Effector memory CD8-positive, alpha-beta T cell (primary cell): ENCODE measurements at regions not wholly inside any gene's neighbourhood (a gene's known extent, or its start where the extent isn't known, plus 50 kb on each side); places are given as distances from the start of the nearest gene placed in this dataset.

Experiments
- ATAC-seq: fragments of 150-1000 bp; cut with Tn5 transposase; replicated peaks from 2 replicates; pipeline ENCODE4 v1.10.0; 2021; ENCODE audit warnings: mild to moderate bottlenecking, moderate library complexity
- DNase-seq, 3 experiments: peaks; one replicate each; pipeline ENCODE4 v3.0.0; 2021
- H3K27ac Mint-ChIP-seq, 2 donors: one replicate each; pipeline ENCODE4 v1.8.0; 2022; ENCODE audit warnings: mild to moderate bottlenecking in 2 of 2, mixed read lengths in 2 of 2, moderate library complexity in 2 of 2
- H3K27me3 Mint-ChIP-seq, 2 donors: one replicate each; pipeline ENCODE4 v1.8.0; 2022; ENCODE audit warnings: mixed read lengths in 2 of 2
- H3K36me3 Mint-ChIP-seq: one replicate; pipeline ENCODE4 v1.8.0; 2022; ENCODE audit warnings: mild to moderate bottlenecking, moderate library complexity, mixed read lengths; ENCODE audit not compliant: insufficient read depth
- H3K4me1 Mint-ChIP-seq, 2 donors: one replicate each; pipeline ENCODE4 v1.8.0; 2022; ENCODE audit warnings: low read depth in 2 of 2, mixed read lengths in 2 of 2
- H3K4me3 Mint-ChIP-seq, 2 donors: one replicate each; pipeline ENCODE4 v1.8.0; 2022; ENCODE audit warnings: mild to moderate bottlenecking in 2 of 2, mixed read lengths in 2 of 2, moderate library complexity in 2 of 2
- H3K9me3 Mint-ChIP-seq, 2 donors: one replicate each; pipeline ENCODE4 v1.8.0; 2022; ENCODE audit warnings: mixed read lengths in 2 of 2

GRCh38 chr15:70281811-70282307 lies 184.1 kb upstream of the TLE3 start:
- DNase-seq: no peak

GRCh38 chr15:70281261-70281810 lies 183.6 kb upstream of the TLE3 start:
- Mint-ChIP-seq H3K4me1 (peaks cover 3 to 4% of the 10 kb centered on the region in 2 donors), H3K9me3 (no peaks in the 10 kb centered on the region), H3K36me3 (peaks cover 7% of the 10 kb centered on the region), H3K4me3 (no peak overlapping the region), H3K27me3 (peaks cover 0 to 20% of the 10 kb centered on the region in 2 donors), H3K27ac (no peak overlapping the region)
- no peak for DNase-seq
- no peak for ATAC-seq

More at GRCh38 chr15:70281811-70282307, 184.1 kb upstream of the TLE3 start:
- Mint-ChIP-seq H3K27ac (no peak overlapping the region), H3K4me1 (peaks cover 3 to 4% of the 10 kb centered on the region in 2 donors), H3K27me3 (peaks cover 0 to 14% of the 10 kb centered on the region in 2 donors), H3K9me3 (no peaks in the 10 kb centered on the region), H3K4me3 (no peak overlapping the region), H3K36me3 (peaks cover 7% of the 10 kb centered on the region)
- no peak for ATAC-seq

GRCh38 chr15:70280781-70281180 lies 183.1 kb upstream of the TLE3 start:
- H3K9me3 Mint-ChIP-seq: no peaks in the 10 kb centered on the region
- peaks cover 3 to 4% of the 10 kb centered on the region in 2 donors for H3K4me1 Mint-ChIP-seq
- H3K4me3 Mint-ChIP-seq: no peak overlapping the region
- no peak overlapping the region for H3K27ac Mint-ChIP-seq
- H3K27me3 Mint-ChIP-seq: peaks cover 0 to 21% of the 10 kb centered on the region in 2 donors
- H3K36me3 Mint-ChIP-seq: peaks cover 7% of the 10 kb centered on the region
- ATAC-seq (no peak), DNase-seq (no peak)

- Mint-ChIP-seq H3K9me3 (no peaks in the 10 kb centered on the region), H3K27me3 (peaks cover 0 to 29% of the 10 kb centered on the region in 2 donors), H3K4me1 (peaks cover 0 to 2% of the 10 kb centered on the region in 2 donors), H3K4me3 (no peak overlapping the region), H3K27ac (no peak overlapping the region), H3K36me3 (peaks cover 3% of the 10 kb centered on the region)
- no peak for ATAC-seq
- no peak for DNase-seq
These were observed 181.4 kb upstream of the TLE3 start for GRCh38 chr15:70279096-70279495.

- H3K9me3 Mint-ChIP-seq: no peaks in the 10 kb centered on the region
- no peak overlapping the region for H3K27ac Mint-ChIP-seq
- H3K4me1 Mint-ChIP-seq: peaks cover 0 to 2% of the 10 kb centered on the region in 2 donors
- H3K36me3 Mint-ChIP-seq: peaks cover 2% of the 10 kb centered on the region
- DNase-seq (no peak), ATAC-seq (no peak)
- H3K27me3 Mint-ChIP-seq: peaks cover 0 to 29% of the 10 kb centered on the region in 2 donors
- no peak overlapping the region for H3K4me3 Mint-ChIP-seq
These were observed 180.9 kb upstream of the TLE3 start for GRCh38 chr15:70278644-70279043.

- Mint-ChIP-seq H3K9me3 (no peaks in the 10 kb centered on the region), H3K4me1 (peaks cover 0 to 2% of the 10 kb centered on the region in 2 donors), H3K27me3 (peaks cover 0 to 37% of the 10 kb centered on the region in 2 donors), H3K36me3 (no peaks in the 10 kb centered on the region), H3K27ac (no peak overlapping the region), H3K4me3 (no peak overlapping the region)
- no peak for ATAC-seq
- no peak for DNase-seq
These were observed 179.8 kb upstream of the TLE3 start for GRCh38 chr15:70277556-70277955.

- Mint-ChIP-seq H3K4me1 (peaks cover 0 to 2% of the 10 kb centered on the region in 2 donors), H3K27me3 (peaks cover 0 to 48% of the 10 kb centered on the region in 2 donors), H3K9me3 (no peaks in the 10 kb centered on the region), H3K36me3 (no peaks in the 10 kb centered on the region), H3K27ac (peak overlapping the region in 1 of 2 donors; percentile 35), H3K4me3 (no peak overlapping the region)
- ATAC-seq (no peak), DNase-seq (no peak)
These were observed 178.7 kb upstream of the TLE3 start for GRCh38 chr15:70276401-70276800.

GRCh38 chr15:70275461-70276138 lies 177.9 kb upstream of the TLE3 start:
- H3K27me3 Mint-ChIP-seq: peaks cover 0 to 52% of the 10 kb centered on the region in 2 donors
- DNase-seq (no peak), ATAC-seq (no peak)
- no peaks in the 10 kb centered on the region for H3K36me3 Mint-ChIP-seq
- no peak overlapping the region for H3K27ac Mint-ChIP-seq
- H3K4me3 Mint-ChIP-seq: no peak overlapping the region
- H3K4me1 Mint-ChIP-seq: peaks cover 0 to 2% of the 10 kb centered on the region in 2 donors
- no peaks in the 10 kb centered on the region for H3K9me3 Mint-ChIP-seq

- Mint-ChIP-seq H3K36me3 (no peaks in the 10 kb centered on the region), H3K27ac (no peak overlapping the region), H3K9me3 (no peaks in the 10 kb centered on the region), H3K4me3 (no peak overlapping the region), H3K27me3 (peaks cover 1 to 59% of the 10 kb centered on the region in 2 donors), H3K4me1 (peaks cover 0 to 2% of the 10 kb centered on the region in 2 donors)
- ATAC-seq: no peak
- DNase-seq: no peak
These were observed 177.2 kb upstream of the TLE3 start for GRCh38 chr15:70274908-70275307.

GRCh38 chr15:70274255-70274880 lies 176.7 kb upstream of the TLE3 start:
- no peak for DNase-seq

GRCh38 chr15:70273808-70274207 lies 176.1 kb upstream of the TLE3 start:
- Mint-ChIP-seq H3K4me1 (peaks cover 0 to 4% of the 10 kb centered on the region in 2 donors), H3K27me3 (peaks cover 7 to 67% of the 10 kb centered on the region in 2 donors), H3K9me3 (no peaks in the 10 kb centered on the region), H3K36me3 (no peaks in the 10 kb centered on the region), H3K27ac (no peak overlapping the region), H3K4me3 (no peak overlapping the region)
- ATAC-seq (no peak), DNase-seq (no peak)

More at GRCh38 chr15:70274255-70274880, 176.7 kb upstream of the TLE3 start:
- no peak for ATAC-seq
- Mint-ChIP-seq H3K27me3 (peaks cover 7 to 65% of the 10 kb centered on the region in 2 donors), H3K4me1 (peaks cover 0 to 2% of the 10 kb centered on the region in 2 donors), H3K36me3 (no peaks in the 10 kb centered on the region), H3K9me3 (no peaks in the 10 kb centered on the region), H3K4me3 (no peak overlapping the region), H3K27ac (no peak overlapping the region)

- DNase-seq (no peak), ATAC-seq (no peak)
- Mint-ChIP-seq H3K36me3 (no peaks in the 10 kb centered on the region), H3K4me1 (peaks cover under 1 to 13% of the 10 kb centered on the region in 2 donors), H3K4me3 (no peak overlapping the region), H3K27me3 (peaks cover 7 to 69% of the 10 kb centered on the region in 2 donors), H3K9me3 (no peaks in the 10 kb centered on the region), H3K27ac (no peak overlapping the region)
These were observed 175.0 kb upstream of the TLE3 start for GRCh38 chr15:70272565-70273355.

GRCh38 chr15:70271422-70272088 lies 173.8 kb upstream of the TLE3 start:
- Mint-ChIP-seq H3K4me1 (peaks cover 13 to 25% of the 10 kb centered on the region in 2 donors), H3K9me3 (no peaks in the 10 kb centered on the region), H3K4me3 (no peak overlapping the region), H3K27me3 (peaks cover 7 to 57% of the 10 kb centered on the region in 2 donors), H3K27ac (no peak overlapping the region), H3K36me3 (peaks cover 4% of the 10 kb centered on the region)
- no peak for DNase-seq
- no peak for ATAC-seq
